ENCODE measurements at regions not wholly inside any gene's neighbourhood (a gene's known extent, or its start where the extent isn't known, plus 50 kb on each side); places are given as distances from the start of the nearest gene placed in this dataset.
A peak's percentile ranks its signal among the peaks of the same experiment; 100 is the strongest.

GRCh38 chr20:48286601-48287000, 501.3 kb upstream of the SULF2 start:
- TF ChIP-seq CTCF (IDR thresholded peaks at IDR 0.05; ENCODE audit: low read depth, low read length): no peak
- peak overlapping the region; percentile 45 for H3K27ac ChIP-seq
- H3K27me3 ChIP-seq (ENCODE audit: insufficient read depth, low read depth, severe bottlenecking): no peaks in the 10 kb centered on the region
- H3K4me3 ChIP-seq (ENCODE audit: low read depth, low read length): no peak overlapping the region
- H3K36me3 ChIP-seq: no peaks in the 10 kb centered on the region
- no peaks in the 10 kb centered on the region for H3K9me3 ChIP-seq (ENCODE audit: severe bottlenecking)
- DNase-seq: peak; percentile 43

GRCh38 chr20:48285656-48286055, 500.4 kb upstream of the SULF2 start:
- Histone ChIP-seq H3K27me3 (ENCODE audit: insufficient read depth, low read depth, severe bottlenecking) (no peaks in the 10 kb centered on the region), H3K9me3 (ENCODE audit: severe bottlenecking) (no peaks in the 10 kb centered on the region), H3K27ac (no peak overlapping the region), H3K4me3 (ENCODE audit: low read depth, low read length) (no peak overlapping the region), H3K36me3 (no peaks in the 10 kb centered on the region)
- no peak for DNase-seq
- no peak for TF ChIP-seq CTCF (IDR thresholded peaks at IDR 0.05; ENCODE audit: low read depth, low read length)

- Histone ChIP-seq H3K27me3 (ENCODE audit: insufficient read depth, low read depth, severe bottlenecking) (no peaks in the 10 kb centered on the region), H3K36me3 (no peaks in the 10 kb centered on the region), H3K4me3 (ENCODE audit: low read depth, low read length) (no peak overlapping the region), H3K9me3 (ENCODE audit: severe bottlenecking) (no peaks in the 10 kb centered on the region), H3K27ac (no peak overlapping the region)
- no peak for DNase-seq
- no peak for TF ChIP-seq CTCF (IDR thresholded peaks at IDR 0.05; ENCODE audit: low read depth, low read length)
Observed at GRCh38 chr20:48284837-48285236, 499.6 kb upstream of the SULF2 start.

GRCh38 chr20:48284315-48284714, 499.0 kb upstream of the SULF2 start:
- Histone ChIP-seq H3K36me3 (no peaks in the 10 kb centered on the region), H3K4me3 (ENCODE audit: low read depth, low read length) (no peak overlapping the region), H3K9me3 (ENCODE audit: severe bottlenecking) (no peaks in the 10 kb centered on the region), H3K27me3 (ENCODE audit: insufficient read depth, low read depth, severe bottlenecking) (no peaks in the 10 kb centered on the region), H3K27ac (no peak overlapping the region)
- no peak for TF ChIP-seq CTCF (IDR thresholded peaks at IDR 0.05; ENCODE audit: low read depth, low read length)
- no peak for DNase-seq

- no peak for DNase-seq
- no peaks in the 10 kb centered on the region for H3K36me3 ChIP-seq
- H3K4me3 ChIP-seq (ENCODE audit: low read depth, low read length): no peak overlapping the region
- TF ChIP-seq CTCF (IDR thresholded peaks at IDR 0.05; ENCODE audit: low read depth, low read length): no peak
- H3K9me3 ChIP-seq (ENCODE audit: severe bottlenecking): no peaks in the 10 kb centered on the region
- no peaks in the 10 kb centered on the region for H3K27me3 ChIP-seq (ENCODE audit: insufficient read depth, low read depth, severe bottlenecking)
- no peak overlapping the region for H3K27ac ChIP-seq
Observed at GRCh38 chr20:48283470-48284110, 498.3 kb upstream of the SULF2 start.

- no peak for DNase-seq
- TF ChIP-seq CTCF (IDR thresholded peaks at IDR 0.05; ENCODE audit: low read depth, low read length): no peak
- no peak overlapping the region for H3K27ac ChIP-seq
- H3K27me3 ChIP-seq (ENCODE audit: insufficient read depth, low read depth, severe bottlenecking): no peaks in the 10 kb centered on the region
- H3K36me3 ChIP-seq: no peaks in the 10 kb centered on the region
- no peaks in the 10 kb centered on the region for H3K9me3 ChIP-seq (ENCODE audit: severe bottlenecking)
- H3K4me3 ChIP-seq (ENCODE audit: low read depth, low read length): no peak overlapping the region
Observed at GRCh38 chr20:48282591-48283228, 497.4 kb upstream of the SULF2 start.

Data from WERI-Rb-1 (cell line).